Chondrocyte (in vitro differentiated cells): ENCODE measurements at regions not wholly inside any gene's neighbourhood (a gene's known extent, or its start where the extent isn't known, plus 50 kb on each side); places are given as distances from the start of the nearest gene placed in this dataset.

Experiments used
- DNase-seq: peaks from one replicate; pipeline ENCODE4 v3.0.0; 2021; ENCODE audit warnings: mixed read lengths, low spot score
- H3K27ac Mint-ChIP-seq: one replicate; pipeline ENCODE4 v1.8.0; 2021; ENCODE audit warnings: mild to moderate bottlenecking, moderate library complexity, mixed read lengths; ENCODE audit not compliant: unreplicated experiment
- H3K27me3 Mint-ChIP-seq: 2 replicates; pipeline ENCODE4 v1.8.0; 2021; ENCODE audit warnings: low read depth, mixed read lengths
- H3K36me3 Mint-ChIP-seq: 2 replicates; pipeline ENCODE4 v1.8.0; 2021; ENCODE audit warnings: low read depth, mixed read lengths
- H3K4me1 Mint-ChIP-seq: 2 replicates; pipeline ENCODE4 v1.8.0; 2021; ENCODE audit warnings: low read depth, mild to moderate bottlenecking, mixed read lengths
- H3K4me3 Mint-ChIP-seq: one replicate; pipeline ENCODE4 v1.8.0; 2021; ENCODE audit warnings: mild to moderate bottlenecking, moderate library complexity, mixed read lengths; ENCODE audit not compliant: unreplicated experiment
- H3K9me3 Mint-ChIP-seq: 2 replicates; pipeline ENCODE4 v1.8.0; 2021; ENCODE audit warnings: low read depth, mixed read lengths
- CTCF ChIP-seq: fragments of 200-600 bp; sonication (generic); IDR thresholded peaks from 2 replicates; pipeline ENCODE4 v1.5.0; 2021; ENCODE audit warnings: antibody characterized with exemption, mild to moderate bottlenecking, moderate library complexity

- Mint-ChIP-seq H3K9me3 (peaks cover 3% of the 10 kb centered on the region), H3K27me3 (peaks cover 2% of the 10 kb centered on the region), H3K27ac (no peak overlapping the region), H3K36me3 (no peaks in the 10 kb centered on the region), H3K4me1 (no peaks in the 10 kb centered on the region), H3K4me3 (no peak overlapping the region)
- TF ChIP-seq CTCF = no peak
- no peak for DNase-seq
These were observed 260.7 kb upstream of the BRINP3 start for GRCh38 chr1:190738317-190738716.

- Mint-ChIP-seq H3K4me3 (no peak overlapping the region), H3K27me3 (peaks cover 4% of the 10 kb centered on the region), H3K27ac (no peak overlapping the region), H3K36me3 (no peaks in the 10 kb centered on the region), H3K4me1 (no peaks in the 10 kb centered on the region), H3K9me3 (no peaks in the 10 kb centered on the region)
- no peak for DNase-seq
- TF ChIP-seq CTCF = no peak
These were observed 262.3 kb upstream of the BRINP3 start for GRCh38 chr1:190739926-190740325.

- Mint-ChIP-seq H3K9me3 (no peaks in the 10 kb centered on the region), H3K4me1 (peaks cover 10% of the 10 kb centered on the region), H3K4me3 (no peak overlapping the region), H3K36me3 (no peaks in the 10 kb centered on the region), H3K27me3 (peaks cover 5% of the 10 kb centered on the region), H3K27ac (no peak overlapping the region)
- no peak for DNase-seq
- no peak for TF ChIP-seq CTCF
These were observed 270.0 kb upstream of the BRINP3 start for GRCh38 chr1:190747704-190748103.

- Mint-ChIP-seq H3K4me3 (no peak overlapping the region), H3K36me3 (no peaks in the 10 kb centered on the region), H3K27ac (no peak overlapping the region), H3K9me3 (no peaks in the 10 kb centered on the region), H3K27me3 (peaks cover 1% of the 10 kb centered on the region), H3K4me1 (peaks cover 9% of the 10 kb centered on the region)
- TF ChIP-seq CTCF = no peak
- no peak for DNase-seq
These were observed 274.5 kb upstream of the BRINP3 start for GRCh38 chr1:190752131-190752530.

- Mint-ChIP-seq H3K27me3 (peaks cover 4% of the 10 kb centered on the region), H3K4me1 (no peaks in the 10 kb centered on the region), H3K27ac (no peak overlapping the region), H3K4me3 (no peak overlapping the region), H3K9me3 (no peaks in the 10 kb centered on the region), H3K36me3 (no peaks in the 10 kb centered on the region)
- no peak for DNase-seq
- peak; percentile 71 for TF ChIP-seq CTCF
These were observed 277.0 kb upstream of the BRINP3 start for GRCh38 chr1:190754666-190755065.
